Neural cell (in vitro differentiated cells): ENCODE measurements at regions not wholly inside any gene's neighbourhood (a gene's known extent, or its start where the extent isn't known, plus 50 kb on each side); places are given as distances from the start of the nearest gene placed in this dataset.

Source experiments
- H2AFZ ChIP-seq: fragments of 200-600, 300-800 bp; sonication (generic), shearing (Covaris generic); 2 replicates; pipeline ENCODE4 v1.6.0; 2014; ENCODE audit warnings: low read depth, mild to moderate bottlenecking, antibody characterized with exemption, low read length, moderate library complexity
- H3F3A ChIP-seq: fragments of 200-600 bp; shearing (Covaris generic); 2 replicates; pipeline ENCODE4 v1.6.1; 2016; ENCODE audit warnings: mild to moderate bottlenecking, moderate library complexity, mixed read lengths, antibody characterized with exemption, low read length; ENCODE audit not compliant: insufficient read depth, poor library complexity, severe bottlenecking
- H3K27ac ChIP-seq: fragments of 200-600, 300-800 bp; sonication (generic), shearing (Covaris generic); 2 replicates; pipeline ENCODE4 v1.5.1; 2014; ENCODE audit warnings: mild to moderate bottlenecking, low read length, moderate library complexity
- H3K27me3 ChIP-seq: fragments of 300-800, 200-600 bp; sonication (generic), shearing (Covaris generic); 2 replicates; pipeline ENCODE4 v1.6.0; 2014; ENCODE audit warnings: mild to moderate bottlenecking, low read depth, low read length, moderate library complexity; ENCODE audit not compliant: insufficient read depth
- H3K36me3 ChIP-seq: fragments of 300-800, 200-600 bp; sonication (generic), shearing (Covaris generic); 2 replicates; pipeline ENCODE4 v1.5.1; 2014; ENCODE audit warnings: mild to moderate bottlenecking, antibody characterized with exemption, low read length, moderate library complexity; ENCODE audit not compliant: insufficient read depth
- H3K4me2 ChIP-seq: fragments of 300-800, 200-600 bp; sonication (generic), shearing (Covaris generic); 2 replicates; pipeline ENCODE4 v1.6.0; 2014; ENCODE audit warnings: mild to moderate bottlenecking, low read length
- H3K4me3 ChIP-seq: fragments of 300-800, 200-600 bp; sonication (generic), shearing (Covaris generic); 2 replicates; pipeline ENCODE4 v1.5.1; 2014; ENCODE audit warnings: mild to moderate bottlenecking, low read length, moderate library complexity
- H3K79me2 ChIP-seq: fragments of 200-600 bp; shearing (Covaris generic); replicated peaks from 2 replicates; pipeline ENCODE4 v1.6.0; 2014; ENCODE audit warnings: mild to moderate bottlenecking, low read length, moderate library complexity; ENCODE audit not compliant: insufficient read depth
- H3K9ac ChIP-seq: fragments of 300-800, 200-600 bp; sonication (generic), shearing (Covaris generic); 2 replicates; pipeline ENCODE4 v1.6.1; 2016; ENCODE audit warnings: mild to moderate bottlenecking, low read length, mixed read lengths
- H3K9me2 ChIP-seq: fragments of 200-600 bp; shearing (Covaris generic); 2 replicates; pipeline ENCODE4 v1.6.1; 2016; ENCODE audit warnings: mild to moderate bottlenecking, low read length, mixed read lengths; ENCODE audit not compliant: insufficient read depth
- H3K9me3 ChIP-seq: fragments of 200-600, 300-800 bp; sonication (generic), shearing (Covaris generic); 2 replicates; pipeline ENCODE4 v1.6.1; 2016; ENCODE audit warnings: mild to moderate bottlenecking, mixed run types, low read length, moderate library complexity, mixed read lengths
- H4K20me1 ChIP-seq: fragments of 200-600 bp; shearing (Covaris generic); 2 replicates; pipeline ENCODE4 v1.6.1; 2016; ENCODE audit warnings: mild to moderate bottlenecking, mixed run types; ENCODE audit not compliant: insufficient read depth
- CTCF ChIP-seq: fragments of 450-650 bp; IDR thresholded peaks from 2 replicates; pipeline ENCODE4 v1.5.1; 2014; ENCODE audit warnings: antibody characterized with exemption, mild to moderate bottlenecking, moderate library complexity; ENCODE audit not compliant: poor library complexity, severe bottlenecking
- EP300 ChIP-seq: fragments of 450-650 bp; conservative IDR thresholded peaks from 2 replicates; pipeline ENCODE4 v1.6.1; 2014; ENCODE audit warnings: antibody characterized with exemption, mild to moderate bottlenecking, moderate library complexity; ENCODE audit not compliant: poor library complexity, severe bottlenecking
- EZH2 ChIP-seq: fragments of 200-600, 300-800 bp; shearing (Covaris generic), sonication (generic); IDR thresholded peaks from 2 replicates; pipeline ENCODE4 v1.6.1; 2014; ENCODE audit warnings: antibody characterized with exemption, low read length, borderline replicate concordance, mild to moderate bottlenecking; ENCODE audit not compliant: insufficient read depth, poor library complexity, severe bottlenecking
- MXI1 ChIP-seq: fragments of 450-650 bp; conservative IDR thresholded peaks from 2 replicates; pipeline ENCODE4 v1.6.1; 2014; ENCODE audit warnings: antibody characterized with exemption, mild to moderate bottlenecking; ENCODE audit not compliant: poor library complexity, severe bottlenecking
- POLR2AphosphoS5 ChIP-seq: IDR thresholded peaks from 2 replicates; pipeline ENCODE4 v1.6.1; 2012
- RAD21 ChIP-seq: fragments of 450-650 bp; conservative IDR thresholded peaks from 2 replicates; pipeline ENCODE4 v1.6.1; 2014; ENCODE audit warnings: antibody characterized with exemption, mild to moderate bottlenecking, moderate library complexity
- REST ChIP-seq: IDR thresholded peaks from 2 replicates; pipeline ENCODE4 v1.6.1; 2012; ENCODE audit warnings: borderline replicate concordance
- SMC3 ChIP-seq: fragments of 450-650 bp; conservative IDR thresholded peaks from 2 replicates; pipeline ENCODE4 v1.6.1; 2014; ENCODE audit warnings: antibody characterized with exemption, mild to moderate bottlenecking, moderate library complexity; ENCODE audit not compliant: poor library complexity
- TAF1 ChIP-seq: IDR thresholded peaks from 2 replicates; pipeline ENCODE4 v1.6.1; 2012; ENCODE audit warnings: low read depth

GRCh38 chr10:78813998-78814399, 254.8 kb upstream of the ZMIZ1 start:
- H3K4me2 ChIP-seq = no peak overlapping the region
- no peak overlapping the region for H3K27ac ChIP-seq
- H3K9me3 ChIP-seq = no peaks in the 10 kb centered on the region
- TF ChIP-seq SMC3 (no peak), REST (no peak), MXI1 (no peak), CTCF (no peak), EP300 (no peak), POLR2AphosphoS5 (no peak), RAD21 (no peak), TAF1 (no peak), EZH2 (no peak)
- no peaks in the 10 kb centered on the region for H3K9me2 ChIP-seq
- no peak overlapping the region for H3K4me3 ChIP-seq
- no peak overlapping the region for H2AFZ ChIP-seq
- H3K79me2 ChIP-seq = no peaks in the 10 kb centered on the region
- H4K20me1 ChIP-seq = no peaks in the 10 kb centered on the region
- no peaks in the 10 kb centered on the region for H3F3A ChIP-seq
- H3K9ac ChIP-seq = no peak overlapping the region
- no peaks in the 10 kb centered on the region for H3K27me3 ChIP-seq
- no peaks in the 10 kb centered on the region for H3K36me3 ChIP-seq

GRCh38 chr10:78814407-78814806, 254.4 kb upstream of the ZMIZ1 start:
- Histone ChIP-seq H3F3A (no peaks in the 10 kb centered on the region), H3K79me2 (no peaks in the 10 kb centered on the region), H3K36me3 (no peaks in the 10 kb centered on the region), H2AFZ (no peak overlapping the region), H3K9ac (no peak overlapping the region), H3K27ac (no peak overlapping the region), H3K9me3 (no peaks in the 10 kb centered on the region), H3K27me3 (no peaks in the 10 kb centered on the region), H3K4me2 (no peak overlapping the region), H3K9me2 (no peaks in the 10 kb centered on the region), H4K20me1 (no peaks in the 10 kb centered on the region), H3K4me3 (no peak overlapping the region)
- no peak for TF ChIP-seq POLR2AphosphoS5
- no peak for TF ChIP-seq CTCF
- TF ChIP-seq RAD21 = no peak
- TF ChIP-seq REST = no peak
- no peak for TF ChIP-seq MXI1
- TF ChIP-seq SMC3 = no peak
- TF ChIP-seq EZH2 = no peak
- no peak for TF ChIP-seq TAF1
- TF ChIP-seq EP300 = no peak
